T-cell (primary cell): ENCODE measurements at regions not wholly inside any gene's neighbourhood (a gene's known extent, or its start where the extent isn't known, plus 50 kb on each side); places are given as distances from the start of the nearest gene placed in this dataset.

Source experiments
- ATAC-seq, 4 experiments: fragments of 200-7000 bp in 3 of 4; fragments of 150-1000 bp in 1 of 4; cut with Tn5 transposase; replicated peaks in 1 of 4; 1 replicate in 3 of 4; 2 replicates in 1 of 4; pipeline ENCODE4 v1.10.0; 2021; ENCODE audit warnings: moderate library complexity in 3 of 4, mild to moderate bottlenecking in 2 of 4, moderate number of reproducible peaks in 1 of 4
- CTCF ChIA-PET, 2 donors: fragments of 300-600 bp; sonication (Branson Sonifier 250); formaldehyde crosslinking; loops; one replicate each; lab custom pipeline; 2022; ENCODE audit warnings: antibody characterized with exemption in 2 of 2; lab: Charles Lee
- POLR2A ChIA-PET, 2 donors: fragments of 300-600 bp; sonication (Branson Sonifier 250); formaldehyde crosslinking; loops; one replicate each; lab custom pipeline; 2022; ENCODE audit warnings: antibody characterized with exemption in 2 of 2; lab: Charles Lee
- DNase-seq, 35 experiments: peaks; one replicate each; pipeline versions ENCODE4 v3.0.0 to v3.0.0-alpha.2; 2013 to 2023
- H3K27ac ChIP-seq: one replicate; pipeline ENCODE4 v1.5.1; 2013; ENCODE audit warnings: low read length
- H3K27me3 ChIP-seq, 2 experiments: replicated peaks in 1 of 2; 1 replicate in 1 of 2; 2 replicates in 1 of 2; pipeline versions ENCODE4 v1.6.1 to v1.7.0; 2013; ENCODE audit warnings: low read length in 1 of 2, mixed read lengths in 1 of 2; ENCODE audit not compliant: control insufficient read depth in 2 of 2, insufficient read depth in 2 of 2; ENCODE audit errors: extremely low read depth in 1 of 2
- H3K36me3 ChIP-seq, 2 donors: 1 replicate in 1 of 2; 2 replicates in 1 of 2; pipeline versions ENCODE4 v1.6.1 to v1.7.0; 2013; ENCODE audit warnings: low read length in 1 of 2; ENCODE audit not compliant: control insufficient read depth in 2 of 2, insufficient read depth in 1 of 2; ENCODE audit errors: extremely low read depth in 1 of 2
- H3K4me1 ChIP-seq, 2 experiments: 1 replicate in 1 of 2; 2 replicates in 1 of 2; pipeline versions ENCODE4 v1.6.1 to v1.7.0; 2013; ENCODE audit warnings: low read length in 2 of 2, mixed read lengths in 1 of 2; ENCODE audit not compliant: insufficient read depth in 2 of 2, control insufficient read depth in 1 of 2; ENCODE audit errors: extremely low read depth in 1 of 2
- H3K4me3 ChIP-seq, 2 donors: 1 replicate in 1 of 2; 2 replicates in 1 of 2; pipeline versions ENCODE4 v1.5.1 to v1.7.0; 2013; ENCODE audit warnings: mild to moderate bottlenecking in 2 of 2, low read length in 1 of 2, moderate library complexity in 1 of 2; ENCODE audit not compliant: control insufficient read depth in 1 of 2; ENCODE audit errors: extremely low read depth in 1 of 2
- H3K9me3 ChIP-seq: 2 replicates; pipeline ENCODE4 v1.7.0; 2013
- H3K27ac Mint-ChIP-seq, 2 donors: one replicate each; pipeline ENCODE4 v1.8.0; 2020 to 2021; ENCODE audit warnings: mild to moderate bottlenecking in 2 of 2, mixed read lengths in 2 of 2
- H3K27me3 Mint-ChIP-seq, 2 donors: one replicate each; pipeline ENCODE4 v1.8.0; 2021 to 2022; ENCODE audit warnings: mixed read lengths in 2 of 2
- H3K36me3 Mint-ChIP-seq: one replicate; pipeline ENCODE4 v1.8.0; 2021; ENCODE audit warnings: mixed read lengths
- H3K4me1 Mint-ChIP-seq, 3 donors: one replicate each; pipeline ENCODE4 v1.8.0; 2020 to 2022; ENCODE audit warnings: mixed read lengths in 3 of 3, mild to moderate bottlenecking in 1 of 3
- H3K4me3 Mint-ChIP-seq, 3 donors: one replicate each; pipeline ENCODE4 v1.8.0; 2020 to 2022; ENCODE audit warnings: mild to moderate bottlenecking in 3 of 3, mixed read lengths in 3 of 3, moderate library complexity in 3 of 3
- H3K9me3 Mint-ChIP-seq, 3 donors: one replicate each; pipeline ENCODE4 v1.8.0; 2020 to 2022; ENCODE audit warnings: mixed read lengths in 3 of 3
- WGBS: methylation state at CpG from one replicate; pipeline ENCODE4 v1.1.5; 2013; ENCODE audit warnings: missing lambda C conversion rate; ENCODE audit not compliant: insufficient coverage; 5-methylcytosine and 5-hydroxymethylcytosine counted together

DNA sequence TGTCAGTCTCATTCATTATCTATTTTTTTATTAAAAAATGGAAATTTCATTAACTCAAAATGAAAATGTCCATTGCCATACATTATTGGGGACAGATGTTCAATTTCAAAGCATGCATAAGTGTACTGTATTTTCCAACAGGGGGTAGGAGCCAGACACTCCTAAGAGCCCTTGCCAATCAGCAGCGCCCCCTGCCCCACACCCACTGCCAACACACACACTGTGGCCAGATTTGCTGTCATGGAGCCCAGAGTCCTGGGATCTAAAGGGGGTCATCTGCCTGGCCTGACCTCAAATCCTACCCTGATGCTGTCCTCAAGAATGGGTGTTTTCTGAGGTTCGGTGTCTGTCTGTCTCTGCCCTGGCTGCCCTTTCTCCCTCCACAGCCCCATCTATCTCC, 162.2 kb upstream of the TWIST2 start:
- Histone ChIP-seq H3K27ac (no peak overlapping the region), H3K36me3 (no peaks in the 10 kb centered on the region), H3K9me3 (no peaks in the 10 kb centered on the region), H3K4me1 (no peaks in the 10 kb centered on the region), H3K4me3 (no peak overlapping the region), H3K27me3 (peaks cover 0 to 35% of the 10 kb centered on the region in 2 experiments)
- WGBS, result no CpG with 5 or more reads among the region's 2 CpGs
- ATAC-seq (no peak), DNase-seq (no peak)
- CTCF ChIA-PET, result no interaction called here
- Mint-ChIP-seq H3K27me3 (peaks cover 38 to 49% of the 10 kb centered on the region in 2 donors), H3K4me3 (no peak overlapping the region), H3K9me3 (no peaks in the 10 kb centered on the region), H3K36me3 (no peaks in the 10 kb centered on the region), H3K4me1 (no peaks in the 10 kb centered on the region), H3K27ac (no peak overlapping the region)
- POLR2A ChIA-PET, result no interaction called here

- DNase-seq, result no peak
- ChIA-PET POLR2A (no interaction called here), CTCF (no interaction called here)
- H3K4me3 ChIP-seq, result no peak overlapping the region
- no peaks in the 10 kb centered on the region for H3K36me3 ChIP-seq
- Mint-ChIP-seq H3K4me1 (no peaks in the 10 kb centered on the region), H3K4me3 (no peak overlapping the region), H3K9me3 (no peaks in the 10 kb centered on the region), H3K36me3 (no peaks in the 10 kb centered on the region), H3K27ac (no peak overlapping the region), H3K27me3 (peaks cover 39 to 46% of the 10 kb centered on the region in 2 donors)
- H3K9me3 ChIP-seq, result no peaks in the 10 kb centered on the region
- peaks cover 0 to 37% of the 10 kb centered on the region in 2 experiments for H3K27me3 ChIP-seq
- H3K4me1 ChIP-seq, result no peaks in the 10 kb centered on the region
- no peak overlapping the region for H3K27ac ChIP-seq
- 88% methylated on average over 7 of the region's 7 CpGs for WGBS
- ATAC-seq, result no peak
Measured at GRCh38 chr2:238686223-238686622, 161.7 kb upstream of the TWIST2 start.

GRCh38 chr2:238688193-238689153, 159.4 kb upstream of the TWIST2 start:
- H3K9me3 Mint-ChIP-seq, result no peaks in the 10 kb centered on the region
- no peak overlapping the region for H3K27ac ChIP-seq
- no peaks in the 10 kb centered on the region for H3K9me3 ChIP-seq
- no peak overlapping the region for H3K4me3 Mint-ChIP-seq
- 70% methylated on average over 15 of the region's 24 CpGs for WGBS
- no peaks in the 10 kb centered on the region for H3K36me3 Mint-ChIP-seq
- DNase-seq, result no peak
- H3K4me3 ChIP-seq, result no peak overlapping the region
- no peaks in the 10 kb centered on the region for H3K36me3 ChIP-seq
- CTCF ChIA-PET, result no interaction called here
- ATAC-seq, result no peak
- POLR2A ChIA-PET, result no interaction called here
- H3K4me1 ChIP-seq, result no peaks in the 10 kb centered on the region
- H3K27ac Mint-ChIP-seq, result no peak overlapping the region
- peaks cover 0 to 39% of the 10 kb centered on the region in 2 experiments for H3K27me3 ChIP-seq
- no peaks in the 10 kb centered on the region for H3K4me1 Mint-ChIP-seq
- H3K27me3 Mint-ChIP-seq, result peaks cover 38 to 42% of the 10 kb centered on the region in 2 donors

DNA sequence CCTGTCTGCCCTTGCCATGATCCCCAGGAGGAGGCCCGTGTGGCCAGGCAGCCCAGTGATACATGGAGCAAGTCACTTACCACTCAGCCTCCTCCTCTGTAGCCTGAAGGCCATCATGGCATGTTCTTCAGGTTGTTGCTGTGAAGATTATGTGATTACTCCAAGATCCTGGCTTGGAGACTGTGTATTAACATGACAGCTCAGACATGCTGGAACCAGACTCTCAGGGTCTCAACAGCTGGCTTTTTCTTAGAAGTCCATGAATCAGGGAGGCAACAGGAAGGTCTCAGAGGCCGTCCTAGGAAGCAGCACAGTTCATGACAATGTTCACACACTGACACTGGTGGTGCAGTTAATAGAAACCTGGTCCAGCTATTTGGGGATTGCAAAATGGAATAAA, 158.6 kb upstream of the TWIST2 start:
- Histone ChIP-seq H3K4me3 (no peak overlapping the region), H3K36me3 (no peaks in the 10 kb centered on the region), H3K9me3 (no peaks in the 10 kb centered on the region), H3K27ac (no peak overlapping the region), H3K27me3 (peaks cover 0 to 35% of the 10 kb centered on the region in 2 experiments), H3K4me1 (no peaks in the 10 kb centered on the region)
- WGBS, result no CpG with 5 or more reads among the region's 2 CpGs
- Mint-ChIP-seq H3K9me3 (no peaks in the 10 kb centered on the region), H3K36me3 (no peaks in the 10 kb centered on the region), H3K4me1 (no peaks in the 10 kb centered on the region), H3K27me3 (peaks cover 34 to 38% of the 10 kb centered on the region in 2 donors), H3K4me3 (no peak overlapping the region), H3K27ac (no peak overlapping the region)
- DNase-seq (no peak), ATAC-seq (no peak)
- ChIA-PET POLR2A (no interaction called here), CTCF (no interaction called here)

- POLR2A ChIA-PET, result no interaction called here
- CTCF ChIA-PET, result no interaction called here
- 51% methylated on average over 6 of the region's 7 CpGs for WGBS
Measured at GRCh38 chr2:238689871-238690389, 158.0 kb upstream of the TWIST2 start.

DNA sequence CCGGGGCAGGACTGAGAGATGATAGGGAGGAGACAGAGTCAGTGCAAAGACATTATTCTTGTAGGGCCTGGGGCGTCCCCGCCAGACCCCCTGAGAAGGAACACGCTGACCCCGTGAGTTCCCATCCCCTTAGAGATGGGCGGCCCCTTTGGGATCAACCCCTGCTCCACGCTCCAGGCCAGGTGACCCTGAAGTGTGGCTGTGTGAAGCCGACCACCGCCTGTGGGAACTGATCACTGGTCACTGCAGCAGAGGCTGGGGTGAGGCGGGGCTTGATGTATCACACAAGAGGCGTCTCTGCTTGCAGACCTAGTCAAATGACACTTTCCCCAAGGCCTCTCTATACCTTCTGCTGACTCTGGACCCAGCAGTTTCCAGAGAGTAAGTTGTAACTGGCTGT, 157.4 kb upstream of the TWIST2 start:
- CTCF ChIA-PET, result no interaction called here
- POLR2A ChIA-PET, result no interaction called here
- DNase-seq (no peak), ATAC-seq (no peak)
- no peaks in the 10 kb centered on the region for H3K9me3 Mint-ChIP-seq
- Histone ChIP-seq H3K36me3 (no peaks in the 10 kb centered on the region), H3K4me3 (no peak overlapping the region), H3K4me1 (no peaks in the 10 kb centered on the region), H3K9me3 (no peaks in the 10 kb centered on the region), H3K27me3 (peaks cover 0 to 32% of the 10 kb centered on the region in 2 experiments), H3K27ac (no peak overlapping the region)
- no peak overlapping the region for H3K27ac Mint-ChIP-seq
- peaks cover 31 to 36% of the 10 kb centered on the region in 2 donors for H3K27me3 Mint-ChIP-seq
- no peak overlapping the region for H3K4me3 Mint-ChIP-seq
- no peaks in the 10 kb centered on the region for H3K36me3 Mint-ChIP-seq
- WGBS, result 91% methylated on average over 8 of the region's 11 CpGs
- no peaks in the 10 kb centered on the region for H3K4me1 Mint-ChIP-seq

More at GRCh38 chr2:238689871-238690389, 158.0 kb upstream of the TWIST2 start:
- Mint-ChIP-seq H3K4me1 (no peaks in the 10 kb centered on the region), H3K9me3 (no peaks in the 10 kb centered on the region), H3K4me3 (no peak overlapping the region), H3K27me3 (peaks cover 31 to 36% of the 10 kb centered on the region in 2 donors), H3K27ac (no peak overlapping the region), H3K36me3 (no peaks in the 10 kb centered on the region)
- no peak for DNase-seq
- H3K4me1 ChIP-seq, result no peaks in the 10 kb centered on the region
- ATAC-seq, result no peak
- H3K4me3 ChIP-seq, result no peak overlapping the region
- H3K27ac ChIP-seq, result no peak overlapping the region
- no peaks in the 10 kb centered on the region for H3K36me3 ChIP-seq
- peaks cover 0 to 35% of the 10 kb centered on the region in 2 experiments for H3K27me3 ChIP-seq
- no peaks in the 10 kb centered on the region for H3K9me3 ChIP-seq
